GM12878 (cell line): ENCODE measurements at regions not wholly inside any gene's neighbourhood (a gene's known extent, or its start where the extent isn't known, plus 50 kb on each side); places are given as distances from the start of the nearest gene placed in this dataset.

Source experiments
- ATAC-seq: fragments of 200-7000 bp; cut with Tn5 transposase; 3 replicates; pipeline ENCODE4 v1.9.1; 2020; ENCODE audit warnings: mild to moderate bottlenecking, moderate library complexity
- BruUV-seq: library from RNA; stranded (reverse); fragments of 400-500 nt; replicated peaks from 2 replicates; lab custom pipeline; 2021; lab: Mats Ljungman, UMichigan
- CTCF ChIA-PET: fragments of 300-600 bp; sonication (Branson Sonifier 250); formaldehyde crosslinking; extraction: SDS; loops from one replicate; lab custom pipeline; 2021; ENCODE audit warnings: inconsistent platforms; lab: Yijun Ruan, JAX
- POLR2A ChIA-PET: fragments of 350-600 bp; formaldehyde crosslinking; extraction: SDS; loops from one replicate; lab custom pipeline; 2021; ENCODE audit warnings: inconsistent platforms; lab: Charles Lee
- RAD21 ChIA-PET: fragments of 300-600 bp; sonication (Branson Sonifier 250); formaldehyde crosslinking; loops from one replicate; lab custom pipeline; 2023; ENCODE audit warnings: antibody characterized with exemption; ENCODE audit not compliant: unreplicated experiment; lab: Charles Lee
- SMC1A ChIA-PET: fragments of 300-600 bp; sonication (Branson Sonifier 250); formaldehyde crosslinking; loops from one replicate; lab custom pipeline; 2023; ENCODE audit not compliant: unreplicated experiment, uncharacterized antibody; lab: Charles Lee
- DNase-seq: peaks from one replicate; pipeline ENCODE4 v3.0.0-alpha.2; 2011; ENCODE audit warnings: low read depth, low spot score
- FAIRE-seq: peaks from 3 replicates; lab custom pipeline; 2011; peaks lifted over from hg19 to GRCh38; lab: Jason Lieb, UNC
- H2AFZ ChIP-seq: 2 replicates; pipeline ENCODE4 v1.6.0; 2011; ENCODE audit warnings: low read depth, low read length, control low read depth; ENCODE audit not compliant: control insufficient read depth
- H3K27ac ChIP-seq: 2 replicates; pipeline ENCODE4 v1.5.1; 2011; ENCODE audit warnings: control low read depth; ENCODE audit not compliant: control insufficient read depth, insufficient read depth
- H3K27me3 ChIP-seq, 2 experiments: replicated peaks in 1 of 2; 2 replicates each; pipeline versions ENCODE4 v1.6.0 to v1.6.1; 2011; ENCODE audit warnings: low read length in 1 of 2; ENCODE audit not compliant: control insufficient read depth in 2 of 2, insufficient read depth in 2 of 2
- H3K36me3 ChIP-seq, 2 experiments: 2 replicates each; pipeline ENCODE4 v1.5.1; 2011; ENCODE audit warnings: low read length in 1 of 2; ENCODE audit not compliant: control insufficient read depth in 2 of 2, insufficient read depth in 2 of 2
- H3K4me1 ChIP-seq: 2 replicates; pipeline ENCODE4 v1.6.1; 2011; ENCODE audit warnings: mild to moderate bottlenecking, low read length, moderate library complexity, mixed read lengths; ENCODE audit not compliant: control insufficient read depth, insufficient read depth
- H3K4me2 ChIP-seq: 2 replicates; pipeline ENCODE4 v1.6.0; 2011; ENCODE audit warnings: control low read depth; ENCODE audit not compliant: control insufficient read depth, insufficient read depth
- H3K4me3 ChIP-seq: fragments of 200-600 bp; sonication (generic); 2 replicates; pipeline ENCODE4 v1.5.1; 2016
- H3K79me2 ChIP-seq: 2 replicates; pipeline ENCODE4 v1.6.0; 2011; ENCODE audit warnings: low read length; ENCODE audit not compliant: control insufficient read depth, insufficient read depth
- H3K9ac ChIP-seq: 2 replicates; pipeline ENCODE4 v1.8.0; 2011; ENCODE audit warnings: low read length, control low read depth, mixed read lengths; ENCODE audit not compliant: control insufficient read depth, insufficient read depth
- H3K9me3 ChIP-seq: replicated peaks from 3 replicates; pipeline ENCODE4 v1.5.1; 2011; ENCODE audit warnings: mild to moderate bottlenecking, low read length; ENCODE audit not compliant: control insufficient read depth, insufficient read depth
- H4K20me1 ChIP-seq: 2 replicates; pipeline ENCODE4 v1.6.0; 2011; ENCODE audit not compliant: control insufficient read depth, insufficient read depth
- ASH2L ChIP-seq: fragments of 300-600, 200-600 bp; sonication (generic); IDR thresholded peaks from 2 replicates; pipeline ENCODE4 v1.6.1; 2017; ENCODE audit warnings: low read depth, mild to moderate bottlenecking, borderline replicate concordance
- CHD1 ChIP-seq: IDR thresholded peaks from 2 replicates; pipeline ENCODE4 v1.6.1; 2012; ENCODE audit warnings: low read depth, low read length, improper control_type of control experiment
- CREB1 ChIP-seq: IDR thresholded peaks from 2 replicates; pipeline ENCODE4 v1.6.1; 2012; ENCODE audit warnings: low read depth, mild to moderate bottlenecking, inconsistent platforms
- HDAC6 ChIP-seq: fragments of 200-600 bp; sonication (generic); IDR thresholded peaks from one replicate; pipeline ENCODE4 v1.8.0; 2017; ENCODE audit warnings: antibody characterized with exemption; ENCODE audit not compliant: unreplicated experiment
- IKZF2 ChIP-seq, 2 experiments: fragments of 450-650 bp; IDR thresholded peaks; 2 replicates each; pipeline ENCODE4 v1.6.1; 2017; ENCODE audit warnings: mild to moderate bottlenecking in 2 of 2, moderate library complexity in 2 of 2
- IRF4 ChIP-seq: IDR thresholded peaks from 2 replicates; pipeline ENCODE4 v1.6.1; 2011; ENCODE audit warnings: low read depth, low read length
- NRF1 ChIP-seq: conservative IDR thresholded peaks from 2 replicates; pipeline ENCODE4 v1.6.1; 2011; ENCODE audit warnings: mild to moderate bottlenecking, low read depth, low read length, improper control_type of control experiment
- RAD21 ChIP-seq: IDR thresholded peaks from 2 replicates; pipeline ENCODE4 v1.6.1; 2011; ENCODE audit warnings: mild to moderate bottlenecking, low read depth, low read length, moderate library complexity; ENCODE audit not compliant: insufficient read depth
- SMC3 ChIP-seq: IDR thresholded peaks from 2 replicates; pipeline ENCODE4 v1.6.1; 2011; ENCODE audit warnings: low read length, improper control_type of control experiment, borderline replicate concordance
- TBL1XR1 ChIP-seq: IDR thresholded peaks from 2 replicates; pipeline ENCODE4 v1.6.1; 2012; ENCODE audit warnings: low read depth, low read length, improper control_type of control experiment
- YY1 ChIP-seq: IDR thresholded peaks from 2 replicates; pipeline ENCODE4 v1.6.1; 2011; ENCODE audit warnings: low read depth, mild to moderate bottlenecking, low read length
- WGBS: methylation state at CpG from one replicate; pipeline ENCODE4 v1.1.6; 2016; ENCODE audit warnings: low lambda C conversion rate; ENCODE audit not compliant: insufficient replicate concordance, insufficient coverage; ENCODE audit errors: missing lambda C conversion rate; 5-methylcytosine and 5-hydroxymethylcytosine counted together
- in situ Hi-C: fragments of 300-500 bp; cut with MboI; formaldehyde crosslinking; loops from 9 replicates; pipeline ENCODE4 v1.14.3; 2018; ENCODE audit warnings: mixed read lengths
- intact Hi-C: fragments of 100-400 bp; cut with micrococcal nuclease; formaldehyde crosslinking; loops from one replicate; pipeline ENCODE4 v1.14.2; 2022; ENCODE audit not compliant: unreplicated experiment
- TF ChIP-seq, protein P1 (sequence below): IDR thresholded peaks from 2 replicates; pipeline ENCODE4 v1.6.1; 2012; ENCODE audit warnings: low read depth, low read length, improper control_type of control experiment
- TF ChIP-seq, protein P2 (sequence below): fragments of 450-650 bp; IDR thresholded peaks from 2 replicates; pipeline ENCODE4 v1.6.1; 2017; ENCODE audit warnings: mild to moderate bottlenecking

DNA sequence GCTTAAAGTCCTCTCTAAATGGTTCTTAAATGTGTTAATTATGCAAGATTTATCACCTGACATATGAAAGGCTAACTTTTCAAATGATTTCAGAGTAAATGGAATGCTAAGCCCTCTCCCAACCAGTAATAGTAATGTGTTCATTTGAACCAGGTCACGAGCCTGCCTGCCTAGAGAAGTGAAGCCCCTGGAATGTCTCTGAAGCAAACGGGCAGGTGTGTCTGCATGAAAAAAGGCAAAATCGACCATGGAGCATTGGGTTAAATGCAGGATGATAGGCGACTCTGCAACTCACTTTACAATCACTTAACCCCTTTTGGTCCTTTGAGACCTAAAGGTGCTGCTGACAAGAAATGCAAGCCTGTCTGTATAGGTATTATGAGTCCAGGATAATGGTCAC lies 798.4 kb upstream of the ACVR2A start:
- no peaks in the 10 kb centered on the region for H3K9me3 ChIP-seq
- H3K9ac ChIP-seq, result no peak overlapping the region
- ChIA-PET POLR2A (interaction anchor here (0.6 kb wide), 1 partner anchor 84 kb away, joined by 4 read pairs; no protein-coding TSS in a partner anchor), CTCF (interaction anchor here (0.6 to 3.0 kb wide), 10 partner anchors 12 to 865 kb away, joined by 3 to 42 read pairs (median 4); no protein-coding TSS in a partner anchor)
- in situ Hi-C loops (loop anchor here (5.0 kb wide), 1 partner anchor 866 kb away; no protein-coding TSS in a partner anchor), intact Hi-C loops (no loop called here)
- no peak overlapping the region for H3K4me3 ChIP-seq
- no peaks in the 10 kb centered on the region for H3K79me2 ChIP-seq
- H2AFZ ChIP-seq, result no peak overlapping the region
- BruUV-seq, result no TSS peak
- no peaks in the 10 kb centered on the region for H4K20me1 ChIP-seq
- no peaks in the 10 kb centered on the region for H3K36me3 ChIP-seq
- no peaks in the 10 kb centered on the region for H3K4me1 ChIP-seq
- FAIRE-seq, result no peak
- H3K27me3 ChIP-seq, result no peaks in the 10 kb centered on the region
- 45% methylated on average over 4 of the region's 4 CpGs for WGBS
- no peak overlapping the region for H3K27ac ChIP-seq
- H3K4me2 ChIP-seq, result no peak overlapping the region
- TF ChIP-seq, protein P1, sequence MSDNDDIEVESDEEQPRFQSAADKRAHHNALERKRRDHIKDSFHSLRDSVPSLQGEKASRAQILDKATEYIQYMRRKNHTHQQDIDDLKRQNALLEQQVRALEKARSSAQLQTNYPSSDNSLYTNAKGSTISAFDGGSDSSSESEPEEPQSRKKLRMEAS, result no peak
- TF ChIP-seq CHD1 (no peak), NRF1 (no peak)
- TF ChIP-seq, all 136 proteins: peak for 0
- ChIA-PET RAD21 (interaction anchor here (1.2 to 3.4 kb wide), 5 partner anchors 9 to 865 kb away, joined by 5 to 83 read pairs (median 14); no protein-coding TSS in a partner anchor), SMC1A (interaction anchor here (1.0 to 3.2 kb wide), 11 partner anchors 8 to 865 kb away, joined by 3 to 49 read pairs (median 6); no protein-coding TSS in a partner anchor)
- ATAC-seq (no peak), DNase-seq (no peak)

DNA sequence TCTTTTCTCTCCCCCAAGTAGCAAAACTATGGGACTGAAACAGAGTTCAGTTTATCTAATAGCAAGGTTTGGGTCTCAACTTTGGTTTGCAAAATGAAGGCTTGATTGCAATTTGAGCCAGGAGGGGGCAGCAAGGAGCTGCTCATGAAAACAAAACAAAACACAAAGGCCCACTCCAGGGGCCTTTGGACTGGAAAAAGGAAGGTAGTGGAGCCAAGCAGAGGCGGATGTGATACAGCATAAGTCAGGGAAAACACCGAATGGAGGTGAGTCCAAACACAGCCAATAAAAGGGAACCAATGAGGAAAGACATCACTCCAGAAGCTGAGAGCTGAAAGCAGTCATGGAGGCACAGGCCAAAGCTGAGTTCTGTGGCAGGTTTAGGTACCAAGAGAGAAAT lies 799.7 kb upstream of the ACVR2A start:
- peak; percentile 79 for ATAC-seq
- Histone ChIP-seq H3K9me3 (no peaks in the 10 kb centered on the region), H3K4me2 (no peak overlapping the region), H3K4me3 (no peak overlapping the region), H2AFZ (no peak overlapping the region; the same call in 1 of the 2 replicates), H3K27ac (no peak overlapping the region), H4K20me1 (no peaks in the 10 kb centered on the region), H3K9ac (no peak overlapping the region), H3K27me3 (no peaks in the 10 kb centered on the region), H3K4me1 (no peaks in the 10 kb centered on the region), H3K36me3 (no peaks in the 10 kb centered on the region), H3K79me2 (no peaks in the 10 kb centered on the region)
- no peak for FAIRE-seq
- WGBS, result 0% methylated on average over 2 of the region's 2 CpGs
- intact Hi-C loops, result loop anchor here (1.0 to 2.0 kb wide), 3 partner anchors 288 to 866 kb away; no protein-coding TSS in a partner anchor
- POLR2A ChIA-PET, result interaction anchor here (1.2 kb wide), 1 partner anchor 866 kb away, joined by 3 read pairs; no protein-coding TSS in a partner anchor
- peak; percentile 15 for DNase-seq
- CTCF ChIA-PET, result interaction anchor here (0.8 to 3.2 kb wide), 42 partner anchors 11 to 871 kb away, joined by 3 to 110 read pairs (median 5); no protein-coding TSS in a partner anchor
- RAD21 ChIA-PET, result interaction anchor here (0.7 to 3.4 kb wide), 15 partner anchors 12 to 871 kb away, joined by 3 to 83 read pairs (median 4); no protein-coding TSS in a partner anchor
- SMC1A ChIA-PET, result interaction anchor here (0.7 to 3.2 kb wide), 29 partner anchors 10 to 1945 kb away, joined by 3 to 49 read pairs (median 5); no protein-coding TSS in a partner anchor
- no TSS peak for BruUV-seq
- in situ Hi-C loops, result loop anchor here (5.0 kb wide), 1 partner anchor 867 kb away; no protein-coding TSS in a partner anchor
- TF ChIP-seq YY1 (peak; percentile 67), IKZF2 (IDR thresholded peaks at IDR 0.05) (no peak), TBL1XR1 (no peak), RAD21 (peak; percentile 88), IRF4 (no peak), SMC3 (peak; percentile 85), CREB1 (no peak), ASH2L (no peak), HDAC6 (no peak)
- TF ChIP-seq, protein P2, sequence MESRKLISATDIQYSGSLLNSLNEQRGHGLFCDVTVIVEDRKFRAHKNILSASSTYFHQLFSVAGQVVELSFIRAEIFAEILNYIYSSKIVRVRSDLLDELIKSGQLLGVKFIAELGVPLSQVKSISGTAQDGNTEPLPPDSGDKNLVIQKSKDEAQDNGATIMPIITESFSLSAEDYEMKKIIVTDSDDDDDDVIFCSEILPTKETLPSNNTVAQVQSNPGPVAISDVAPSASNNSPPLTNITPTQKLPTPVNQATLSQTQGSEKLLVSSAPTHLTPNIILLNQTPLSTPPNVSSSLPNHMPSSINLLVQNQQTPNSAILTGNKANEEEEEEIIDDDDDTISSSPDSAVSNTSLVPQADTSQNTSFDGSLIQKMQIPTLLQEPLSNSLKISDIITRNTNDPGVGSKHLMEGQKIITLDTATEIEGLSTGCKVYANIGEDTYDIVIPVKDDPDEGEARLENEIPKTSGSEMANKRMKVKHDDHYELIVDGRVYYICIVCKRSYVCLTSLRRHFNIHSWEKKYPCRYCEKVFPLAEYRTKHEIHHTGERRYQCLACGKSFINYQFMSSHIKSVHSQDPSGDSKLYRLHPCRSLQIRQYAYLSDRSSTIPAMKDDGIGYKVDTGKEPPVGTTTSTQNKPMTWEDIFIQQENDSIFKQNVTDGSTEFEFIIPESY, result no peak
